Cardiac fibroblast (primary cell): ENCODE measurements at regions not wholly inside any gene's neighbourhood (a gene's known extent, or its start where the extent isn't known, plus 50 kb on each side); places are given as distances from the start of the nearest gene placed in this dataset.

ENCODE experiments used
- DNase-seq, 2 donors: peaks; one replicate each; pipeline versions ENCODE4 v3.0.0 to v3.0.0-alpha.2; 2010; ENCODE audit warnings: low read depth in 2 of 2
- H3K4me3 ChIP-seq, 2 donors: replicated peaks in 1 of 2; 1 replicate in 1 of 2; 2 replicates in 1 of 2; pipeline ENCODE4 v1.5.1; 2011; ENCODE audit warnings: low read depth in 2 of 2, low read length in 2 of 2, mild to moderate bottlenecking in 2 of 2, moderate library complexity in 1 of 2
- TF ChIP-seq, protein P1 (sequence below): IDR thresholded peaks from one replicate; pipeline ENCODE4 v1.5.1; 2011; ENCODE audit warnings: low read depth, mild to moderate bottlenecking, low read length, inconsistent platforms

DNA sequence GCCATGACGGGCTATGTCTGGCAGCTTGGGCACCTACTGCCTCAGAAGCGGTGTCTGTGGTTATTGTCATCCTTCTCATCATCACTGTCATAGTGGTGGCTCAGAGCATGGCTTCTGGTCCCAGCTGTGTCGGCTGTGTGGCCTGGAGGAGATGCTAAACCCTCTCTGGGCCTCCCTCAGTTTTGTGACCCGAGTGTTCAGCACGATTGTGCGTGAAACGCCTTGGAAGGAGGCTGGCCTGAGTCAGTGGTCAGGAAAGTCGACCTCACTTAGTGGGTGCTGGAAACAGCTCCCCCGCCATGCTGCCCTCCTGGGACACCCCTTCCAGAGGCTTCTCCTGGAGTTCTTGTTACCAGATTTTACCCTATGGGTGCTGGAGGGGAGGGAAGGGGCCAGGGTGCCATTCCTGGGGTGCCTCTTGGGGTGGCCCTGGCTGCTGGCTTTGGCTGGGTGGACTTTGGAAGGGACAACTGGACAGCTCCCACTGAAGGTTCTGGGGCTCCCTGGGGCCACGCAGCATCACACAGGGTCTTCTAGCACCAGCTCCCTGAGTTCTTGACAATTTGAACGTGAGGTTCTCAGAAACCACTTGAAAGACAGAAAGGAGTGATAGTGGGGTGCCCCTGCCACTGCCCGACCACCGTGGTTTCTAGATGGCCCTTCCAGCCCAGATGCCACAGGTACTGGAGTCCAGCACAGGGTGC lies 226.5 kb upstream of the GSE1 start:
- no peak overlapping the region for H3K4me3 ChIP-seq
- DNase-seq, result no peak
- TF ChIP-seq, protein P1, sequence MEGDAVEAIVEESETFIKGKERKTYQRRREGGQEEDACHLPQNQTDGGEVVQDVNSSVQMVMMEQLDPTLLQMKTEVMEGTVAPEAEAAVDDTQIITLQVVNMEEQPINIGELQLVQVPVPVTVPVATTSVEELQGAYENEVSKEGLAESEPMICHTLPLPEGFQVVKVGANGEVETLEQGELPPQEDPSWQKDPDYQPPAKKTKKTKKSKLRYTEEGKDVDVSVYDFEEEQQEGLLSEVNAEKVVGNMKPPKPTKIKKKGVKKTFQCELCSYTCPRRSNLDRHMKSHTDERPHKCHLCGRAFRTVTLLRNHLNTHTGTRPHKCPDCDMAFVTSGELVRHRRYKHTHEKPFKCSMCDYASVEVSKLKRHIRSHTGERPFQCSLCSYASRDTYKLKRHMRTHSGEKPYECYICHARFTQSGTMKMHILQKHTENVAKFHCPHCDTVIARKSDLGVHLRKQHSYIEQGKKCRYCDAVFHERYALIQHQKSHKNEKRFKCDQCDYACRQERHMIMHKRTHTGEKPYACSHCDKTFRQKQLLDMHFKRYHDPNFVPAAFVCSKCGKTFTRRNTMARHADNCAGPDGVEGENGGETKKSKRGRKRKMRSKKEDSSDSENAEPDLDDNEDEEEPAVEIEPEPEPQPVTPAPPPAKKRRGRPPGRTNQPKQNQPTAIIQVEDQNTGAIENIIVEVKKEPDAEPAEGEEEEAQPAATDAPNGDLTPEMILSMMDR, result no peak

DNA sequence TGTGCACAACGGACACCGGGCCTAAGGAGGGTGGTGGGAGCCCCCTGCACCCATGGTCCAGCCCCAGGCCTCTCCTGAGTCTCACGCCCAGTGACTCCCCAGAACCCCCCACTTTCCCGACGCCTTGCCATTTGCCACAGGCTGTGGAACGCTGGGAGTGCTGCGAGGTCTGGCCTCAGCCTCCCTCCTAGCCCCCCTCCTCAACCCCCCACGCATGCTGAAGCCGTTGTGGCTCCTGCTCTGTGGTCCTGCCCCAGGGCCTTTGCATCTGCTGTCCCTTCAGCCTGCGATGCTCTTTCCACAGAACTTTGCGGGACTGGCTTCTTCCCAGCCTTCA lies 226.0 kb upstream of the GSE1 start:
- no peak for DNase-seq
- TF ChIP-seq, protein P1, result no peak
- no peak overlapping the region for H3K4me3 ChIP-seq

DNA sequence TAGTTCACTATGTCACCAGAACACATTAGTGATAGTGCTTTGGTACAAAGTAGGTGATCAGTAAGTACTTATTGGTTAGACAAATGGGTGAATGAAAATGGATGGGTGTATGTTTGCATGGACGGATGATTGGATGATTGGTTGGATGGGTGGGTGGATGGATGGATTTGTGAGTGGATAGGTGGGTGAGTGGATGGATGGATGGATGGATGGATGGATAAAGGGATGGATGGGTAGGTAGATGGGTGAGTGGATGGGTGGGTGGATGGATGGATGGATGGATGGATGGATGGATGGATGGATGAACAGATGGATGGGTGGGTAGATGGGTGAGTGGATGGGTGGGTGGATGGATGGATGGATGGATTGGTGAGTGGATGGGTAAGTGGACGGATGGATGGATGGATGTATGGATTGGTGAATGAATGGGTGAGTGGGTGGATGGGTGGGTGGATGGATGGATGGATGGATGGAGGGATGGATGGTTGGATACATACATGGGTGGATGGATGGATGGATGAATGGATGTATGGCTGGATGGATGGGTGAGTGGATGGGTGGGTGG lies 225.3 kb upstream of the GSE1 start:
- no peak overlapping the region for H3K4me3 ChIP-seq
- TF ChIP-seq, protein P1, result no peak
- DNase-seq, result no peak

DNA sequence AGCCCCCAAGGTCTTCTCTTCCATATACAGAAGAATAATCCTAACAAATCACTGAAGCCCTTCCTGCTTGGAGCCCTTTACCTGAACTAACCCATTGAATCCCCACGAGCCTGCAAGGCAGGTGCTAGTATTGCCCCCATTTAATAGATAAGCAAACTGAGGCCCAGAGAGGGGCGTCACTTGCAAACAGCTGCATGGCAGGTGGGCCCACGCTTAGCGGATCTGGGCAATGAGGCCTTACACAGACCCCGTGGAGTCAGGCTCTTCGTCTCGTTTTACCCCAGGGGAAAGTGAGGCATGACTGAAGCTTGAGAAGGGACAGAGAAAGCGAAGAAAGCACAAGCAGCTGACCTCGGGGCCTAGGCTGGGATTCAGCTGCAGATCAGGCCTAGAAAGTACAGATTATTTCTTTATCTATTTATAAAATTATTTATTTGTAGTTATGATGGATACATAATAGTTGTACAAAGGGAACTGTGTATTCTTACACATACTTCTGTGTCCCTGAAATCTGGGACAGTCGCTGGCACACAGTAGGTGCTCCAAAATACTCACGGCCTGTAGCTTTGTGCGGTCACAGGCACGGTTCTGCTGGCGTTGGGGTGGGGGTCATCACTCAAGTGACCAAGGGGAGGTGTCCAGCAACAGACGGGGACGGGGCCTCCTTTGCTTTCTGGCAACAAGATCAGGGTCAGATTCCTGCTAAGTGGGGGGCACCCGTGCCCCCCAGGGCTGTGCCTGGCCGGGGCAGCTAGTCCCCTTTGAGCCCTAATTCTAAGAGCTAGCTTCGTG lies 223.2 kb upstream of the GSE1 start:
- no peak overlapping the region for H3K4me3 ChIP-seq
- TF ChIP-seq, protein P1, result no peak
- DNase-seq, result no peak

DNA sequence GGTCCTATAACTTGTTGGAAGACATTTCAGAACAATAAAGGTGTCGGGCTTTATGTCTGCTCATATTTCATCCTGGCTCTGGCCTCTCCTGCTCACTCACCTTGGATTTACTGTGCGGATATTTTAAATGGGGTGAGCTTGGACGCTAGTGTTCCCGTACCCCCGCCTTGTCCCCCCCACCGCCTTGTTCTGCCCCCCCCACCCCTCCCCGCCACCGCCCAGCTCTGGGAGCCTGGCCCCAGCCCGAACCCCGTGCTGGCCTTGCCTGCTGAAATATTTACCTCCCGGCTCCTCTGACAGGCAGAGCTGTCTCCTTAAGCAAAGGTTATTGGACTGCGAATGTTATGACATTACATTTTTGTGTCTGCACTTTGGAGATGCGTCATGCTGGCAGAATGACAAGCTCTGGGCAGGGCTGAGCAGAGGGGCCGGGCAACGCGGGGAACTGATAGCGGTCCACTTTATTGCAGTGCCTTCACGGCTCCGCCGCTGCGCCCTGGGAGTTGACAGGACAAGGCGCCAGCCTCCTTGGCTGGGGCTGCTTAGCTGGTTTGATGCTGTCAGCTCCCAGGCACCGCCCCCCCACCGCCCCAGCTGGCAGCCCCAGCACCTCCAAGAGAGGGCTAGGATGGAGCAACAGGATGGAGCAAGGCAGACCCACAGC lies 222.5 kb upstream of the GSE1 start:
- peak; percentile 87 to 96 for DNase-seq
- H3K4me3 ChIP-seq, result no peak overlapping the region
- TF ChIP-seq, protein P1, result no peak

DNA sequence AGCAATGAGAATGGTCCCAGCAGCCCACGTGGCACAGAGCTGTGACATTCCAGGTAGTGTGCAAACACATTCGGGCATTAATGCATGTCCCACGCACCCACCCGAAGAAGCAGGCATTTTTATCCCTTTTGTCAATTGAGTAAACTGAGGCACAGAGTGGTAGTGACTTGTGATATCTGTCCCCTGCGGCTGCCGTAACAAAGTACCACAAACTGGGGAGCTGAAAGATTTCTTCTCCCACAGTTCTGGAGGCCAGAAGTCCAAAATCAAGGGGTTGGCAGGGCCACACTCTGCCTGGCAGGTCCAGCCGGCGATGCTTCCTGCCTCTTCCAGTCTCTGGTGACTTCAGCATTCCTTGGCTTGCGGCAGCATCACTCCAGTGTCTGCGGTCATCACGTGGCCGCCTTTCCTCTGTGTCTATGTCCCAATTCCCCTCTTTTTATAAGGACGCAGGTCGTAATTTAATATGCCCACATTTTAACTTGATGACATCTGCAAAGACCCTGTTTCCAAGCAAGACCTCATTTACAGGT lies 221.9 kb upstream of the GSE1 start:
- no peak overlapping the region for H3K4me3 ChIP-seq
- DNase-seq, result no peak
- TF ChIP-seq, protein P1, result no peak
